WERI-Rb-1 (cell line): ENCODE measurements at regions not wholly inside any gene's neighbourhood (a gene's known extent, or its start where the extent isn't known, plus 50 kb on each side); places are given as distances from the start of the nearest gene placed in this dataset.

ENCODE experiments used
- DNase-seq: peaks from one replicate; pipeline ENCODE4 v3.0.0-alpha.2; 2020
- H3K27ac ChIP-seq: fragments of 250-450 bp; sonication (Bioruptor Pico); 2 replicates; pipeline ENCODE4 v1.5.1; 2020; ENCODE audit warnings: mild to moderate bottlenecking, moderate library complexity
- H3K27me3 ChIP-seq: fragments of 250-450 bp; sonication (Bioruptor Pico); 2 replicates; pipeline ENCODE4 v1.5.1; 2021; ENCODE audit warnings: mild to moderate bottlenecking, low read depth, moderate library complexity; ENCODE audit not compliant: insufficient read depth, severe bottlenecking
- H3K36me3 ChIP-seq: fragments of 250-450 bp; sonication (Bioruptor Pico); 2 replicates; pipeline ENCODE4 v1.5.1; 2020; ENCODE audit warnings: mild to moderate bottlenecking, moderate library complexity
- H3K4me3 ChIP-seq: 2 replicates; pipeline ENCODE4 v1.5.1; 2011; ENCODE audit warnings: low read depth, mild to moderate bottlenecking, control low read depth, low read length
- H3K9me3 ChIP-seq: fragments of 250-450 bp; sonication (Bioruptor Pico); 2 replicates; pipeline ENCODE4 v1.5.1; 2021; ENCODE audit warnings: mild to moderate bottlenecking, moderate library complexity; ENCODE audit not compliant: severe bottlenecking
- TF ChIP-seq, protein P1 (sequence below): IDR thresholded peaks from 2 replicates; pipeline ENCODE4 v1.5.1; 2011; ENCODE audit warnings: low read depth, mild to moderate bottlenecking, control low read depth, inconsistent platforms, low read length

DNA sequence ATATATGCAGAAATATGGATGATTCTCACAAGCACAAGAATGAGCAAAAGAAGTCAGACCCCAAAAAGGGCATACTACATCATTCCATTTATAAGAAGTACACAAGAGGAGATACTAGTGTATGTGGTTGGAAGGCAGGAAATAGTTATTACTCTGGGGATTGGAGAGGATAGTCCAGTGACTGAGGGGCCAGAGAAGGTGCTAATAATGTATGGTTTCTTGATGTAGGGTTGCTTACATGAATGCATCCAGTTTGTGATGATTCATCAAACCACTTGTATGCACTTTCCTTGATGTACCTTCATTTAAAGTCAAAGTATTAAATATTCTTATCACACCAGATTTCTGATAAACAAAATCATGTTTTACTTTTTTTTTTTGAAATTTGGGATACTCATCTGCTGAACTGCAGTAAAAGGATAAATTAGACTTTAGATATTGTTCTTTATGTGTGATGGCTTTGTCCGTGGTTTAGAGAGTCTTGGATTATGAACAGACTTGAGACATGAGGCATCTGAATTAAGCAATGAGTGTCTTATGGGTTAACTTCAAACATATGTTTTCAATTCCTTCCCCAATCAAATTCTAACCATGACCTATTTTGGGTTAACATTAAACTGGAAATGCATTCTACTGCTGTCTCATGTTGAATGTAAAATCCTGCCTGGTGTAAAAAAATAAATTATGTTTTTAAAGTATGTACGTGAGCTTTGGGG, 171.2 kb downstream of the SEMA6D start:
- TF ChIP-seq, protein P1, sequence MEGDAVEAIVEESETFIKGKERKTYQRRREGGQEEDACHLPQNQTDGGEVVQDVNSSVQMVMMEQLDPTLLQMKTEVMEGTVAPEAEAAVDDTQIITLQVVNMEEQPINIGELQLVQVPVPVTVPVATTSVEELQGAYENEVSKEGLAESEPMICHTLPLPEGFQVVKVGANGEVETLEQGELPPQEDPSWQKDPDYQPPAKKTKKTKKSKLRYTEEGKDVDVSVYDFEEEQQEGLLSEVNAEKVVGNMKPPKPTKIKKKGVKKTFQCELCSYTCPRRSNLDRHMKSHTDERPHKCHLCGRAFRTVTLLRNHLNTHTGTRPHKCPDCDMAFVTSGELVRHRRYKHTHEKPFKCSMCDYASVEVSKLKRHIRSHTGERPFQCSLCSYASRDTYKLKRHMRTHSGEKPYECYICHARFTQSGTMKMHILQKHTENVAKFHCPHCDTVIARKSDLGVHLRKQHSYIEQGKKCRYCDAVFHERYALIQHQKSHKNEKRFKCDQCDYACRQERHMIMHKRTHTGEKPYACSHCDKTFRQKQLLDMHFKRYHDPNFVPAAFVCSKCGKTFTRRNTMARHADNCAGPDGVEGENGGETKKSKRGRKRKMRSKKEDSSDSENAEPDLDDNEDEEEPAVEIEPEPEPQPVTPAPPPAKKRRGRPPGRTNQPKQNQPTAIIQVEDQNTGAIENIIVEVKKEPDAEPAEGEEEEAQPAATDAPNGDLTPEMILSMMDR = no peak
- no peaks in the 10 kb centered on the region for H3K27me3 ChIP-seq
- no peak overlapping the region for H3K27ac ChIP-seq
- H3K9me3 ChIP-seq = no peaks in the 10 kb centered on the region
- no peak for DNase-seq
- H3K36me3 ChIP-seq = no peaks in the 10 kb centered on the region
- H3K4me3 ChIP-seq = no peak overlapping the region

DNA sequence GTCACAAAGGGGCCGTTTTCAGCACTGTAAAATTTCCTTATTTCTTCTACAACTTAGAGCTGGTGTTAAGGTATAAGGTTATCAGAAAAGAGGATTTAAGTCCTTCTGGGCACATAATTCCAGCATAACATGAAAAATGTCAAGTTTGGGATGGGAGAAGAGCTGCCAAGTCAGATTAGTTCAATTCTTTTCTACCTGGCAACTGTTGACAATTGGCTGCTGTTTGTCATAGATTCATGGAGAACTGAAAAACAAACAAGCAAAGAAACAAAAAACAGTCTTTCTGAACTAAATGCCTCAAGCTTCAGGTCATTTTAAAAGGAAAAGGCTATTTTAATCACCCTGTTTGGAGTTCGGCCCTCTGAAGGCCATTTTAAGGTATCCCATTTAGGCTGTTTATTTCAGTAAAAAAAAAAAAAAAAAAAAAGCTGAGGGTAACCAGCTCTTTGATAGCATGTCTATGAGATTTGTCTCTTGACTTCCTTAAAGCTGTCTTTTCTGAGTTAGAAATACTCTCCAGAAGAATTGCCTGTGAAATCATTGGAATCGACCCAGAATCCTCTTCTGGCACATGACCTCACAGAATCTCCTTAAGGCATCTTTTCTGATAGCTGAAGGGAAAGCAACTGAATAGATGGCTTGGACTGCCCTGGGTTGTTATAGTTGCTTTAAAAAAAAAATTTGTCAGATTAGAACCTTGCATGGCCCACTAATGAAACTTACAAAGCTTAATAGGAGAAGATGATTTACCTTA, 173.3 kb downstream of the SEMA6D start:
- no peak for DNase-seq
- Histone ChIP-seq H3K27ac (no peak overlapping the region), H3K36me3 (no peaks in the 10 kb centered on the region), H3K4me3 (no peak overlapping the region), H3K9me3 (no peaks in the 10 kb centered on the region), H3K27me3 (no peaks in the 10 kb centered on the region)
- TF ChIP-seq, protein P1 = no peak

DNA sequence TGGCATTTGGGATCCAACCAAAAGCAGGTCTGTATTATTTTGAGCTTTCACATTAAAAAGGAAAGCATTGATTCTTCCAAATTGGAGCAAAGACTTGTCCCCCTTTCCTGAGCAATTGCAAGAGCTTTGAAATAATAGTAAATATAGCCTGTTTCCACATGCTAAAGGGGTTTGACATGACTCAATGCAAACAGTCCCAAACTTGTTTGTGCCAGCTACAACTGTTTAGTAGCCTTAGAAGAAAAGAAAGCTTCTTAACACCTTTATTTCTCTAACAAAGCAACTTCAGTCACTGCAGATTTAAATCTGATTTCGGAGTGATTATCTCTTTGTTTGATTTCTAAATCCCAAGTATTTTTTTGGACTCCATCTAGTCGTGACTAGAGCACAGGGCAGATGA, 180.2 kb downstream of the SEMA6D start:
- no peaks in the 10 kb centered on the region for H3K36me3 ChIP-seq
- no peak overlapping the region for H3K27ac ChIP-seq
- H3K9me3 ChIP-seq = no peaks in the 10 kb centered on the region
- no peaks in the 10 kb centered on the region for H3K27me3 ChIP-seq
- no peak overlapping the region for H3K4me3 ChIP-seq
- no peak for DNase-seq
- TF ChIP-seq, protein P1 = no peak

DNA sequence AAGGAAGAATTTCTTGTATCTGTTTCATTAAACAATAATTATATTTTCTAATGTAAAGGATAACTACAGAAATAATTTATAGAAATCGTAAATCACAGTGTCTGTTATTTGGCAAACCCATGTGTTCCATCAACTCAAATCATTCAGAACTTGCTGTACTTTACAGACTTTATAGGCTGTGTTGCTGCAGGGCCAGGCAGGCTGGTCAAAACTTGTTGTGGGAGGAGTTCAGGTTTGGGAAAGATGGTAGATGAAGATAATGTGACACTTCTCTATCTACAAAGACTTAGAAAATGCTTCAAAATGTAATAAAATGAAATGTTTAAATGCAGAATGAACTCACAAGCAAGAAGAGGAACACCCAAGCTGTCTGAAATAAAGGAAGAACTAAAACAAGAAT, 183.4 kb downstream of the SEMA6D start:
- DNase-seq = no peak
- Histone ChIP-seq H3K27me3 (no peaks in the 10 kb centered on the region), H3K27ac (no peak overlapping the region), H3K36me3 (no peaks in the 10 kb centered on the region), H3K4me3 (no peak overlapping the region), H3K9me3 (peaks cover 11% of the 10 kb centered on the region)
- TF ChIP-seq, protein P1 = no peak

DNA sequence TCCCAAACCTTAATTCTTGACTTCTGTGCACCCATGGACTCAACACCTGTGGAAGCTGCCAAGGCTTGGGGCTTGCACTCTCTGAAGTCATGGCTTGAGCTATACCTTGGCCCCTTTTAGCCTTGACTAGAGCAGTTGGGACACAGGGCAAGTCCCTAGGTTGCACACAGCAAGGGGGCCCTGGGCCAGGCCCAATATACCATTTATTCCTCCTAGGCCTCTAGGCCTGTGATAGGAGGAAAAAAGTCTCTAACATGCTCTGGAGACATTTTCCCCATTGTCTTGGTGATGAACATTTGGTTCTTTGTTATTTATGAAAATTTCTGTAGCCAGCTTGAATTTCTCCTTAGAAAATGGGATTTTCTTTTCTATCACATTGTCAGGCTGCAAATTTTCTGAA, 186.1 kb downstream of the SEMA6D start:
- no peaks in the 10 kb centered on the region for H3K36me3 ChIP-seq
- DNase-seq = no peak
- no peak overlapping the region for H3K27ac ChIP-seq
- H3K4me3 ChIP-seq = no peak overlapping the region
- H3K9me3 ChIP-seq = peaks cover 11% of the 10 kb centered on the region
- H3K27me3 ChIP-seq = no peaks in the 10 kb centered on the region
- TF ChIP-seq, protein P1 = no peak
